HCT116 (cell line): ENCODE measurements at regions not wholly inside any gene's neighbourhood (a gene's known extent, or its start where the extent isn't known, plus 50 kb on each side); places are given as distances from the start of the nearest gene placed in this dataset.

Experiments
- ATAC-seq: fragments of 200-7000 bp; cut with Tn5 transposase; 2 replicates; pipeline ENCODE4 v1.9.1; 2020; ENCODE audit warnings: mild to moderate bottlenecking, moderate library complexity
- BruUV-seq: library from RNA; stranded (reverse); fragments of 400-500 nt; replicated peaks from 2 replicates; lab custom pipeline; 2021; lab: Mats Ljungman, UMichigan
- CTCF ChIA-PET: fragments of 300-600 bp; sonication (Branson Sonifier 250); formaldehyde crosslinking; loops from one replicate; lab custom pipeline; 2021; ENCODE audit warnings: antibody characterized with exemption; lab: Charles Lee
- POLR2A ChIA-PET: fragments of 300-600, 350-600 bp; sonication (Branson Sonifier 250); formaldehyde crosslinking; loops from one replicate; lab custom pipeline; 2021; ENCODE audit warnings: antibody characterized with exemption; lab: Charles Lee
- RAD21 ChIA-PET, 2 experiments: fragments of 300-600 bp; sonication (Branson Sonifier 250); formaldehyde crosslinking; loops; one replicate each; lab custom pipeline; 2023; ENCODE audit warnings: low total read pairs in 2 of 2; ENCODE audit not compliant: uncharacterized antibody in 2 of 2, unreplicated experiment in 2 of 2, low non-redundant PET in 1 of 2; lab: Charles Lee
- DNase-seq: peaks from one replicate; pipeline ENCODE4 v3.0.0-alpha.2; 2010; ENCODE audit warnings: low read depth, low spot score
- H2AFZ ChIP-seq: fragments of 200-600 bp; shearing (Covaris generic), sonication (generic); 2 replicates; pipeline ENCODE4 v1.6.1; 2017; ENCODE audit warnings: low read depth, mixed run types, mixed read lengths, antibody characterized with exemption, low read length; ENCODE audit not compliant: poor library complexity, severe bottlenecking
- H3K27ac ChIP-seq: 2 replicates; pipeline ENCODE4 v1.5.1; 2012; ENCODE audit warnings: low read depth, low read length
- H3K27me3 ChIP-seq: fragments of 200-600 bp; sonication (generic); 2 replicates; pipeline ENCODE4 v1.6.1; 2016; ENCODE audit warnings: mixed run types, low read length, mixed read lengths; ENCODE audit not compliant: insufficient read depth
- H3K36me3 ChIP-seq, 2 experiments: fragments of 200-500 bp in 1 of 2; fragments of 200-600 bp in 1 of 2; sonication (Bioruptor generic) in 1 of 2; sonication (generic) in 1 of 2; 2 replicates each; pipeline versions ENCODE4 v1.5.1 to v1.6.1; 2014 to 2016; ENCODE audit warnings: low read length in 2 of 2, inconsistent platforms in 1 of 2, mixed read lengths in 1 of 2, mixed run types in 1 of 2; ENCODE audit not compliant: insufficient read depth in 2 of 2, control insufficient read depth in 1 of 2
- H3K4me1 ChIP-seq, 2 experiments: fragments of 200-600 bp in 1 of 2; sonication (generic) in 1 of 2; 2 replicates each; pipeline versions ENCODE4 v1.5.1 to v1.6.1; 2012 to 2017; ENCODE audit warnings: low read length in 2 of 2, inconsistent platforms in 1 of 2, mild to moderate bottlenecking in 1 of 2, mixed read lengths in 1 of 2, mixed run types in 1 of 2, moderate library complexity in 1 of 2; ENCODE audit not compliant: insufficient read depth in 2 of 2, control insufficient read depth in 1 of 2
- H3K4me2 ChIP-seq: fragments of 200-600 bp; sonication (generic); 2 replicates; pipeline ENCODE4 v1.6.1; 2017; ENCODE audit warnings: mixed run types, low read length, mixed read lengths
- H3K4me3 ChIP-seq, 2 experiments: fragments of 200-600 bp in 1 of 2; sonication (generic) in 1 of 2; replicated peaks in 1 of 2; 2 replicates each; pipeline ENCODE4 v1.5.1; 2011 to 2016; ENCODE audit warnings: low read length in 2 of 2, control low read depth in 1 of 2, low read depth in 1 of 2, mild to moderate bottlenecking in 1 of 2, mixed read lengths in 1 of 2, mixed run types in 1 of 2
- H3K79me2 ChIP-seq: fragments of 200-600 bp; sonication (generic); 2 replicates; pipeline ENCODE4 v1.6.1; 2017; ENCODE audit warnings: mild to moderate bottlenecking, mixed run types, low read length, moderate library complexity, mixed read lengths; ENCODE audit not compliant: insufficient read depth
- H3K9ac ChIP-seq: fragments of 200-600 bp; sonication (generic); 2 replicates; pipeline ENCODE4 v1.6.1; 2016; ENCODE audit warnings: low read length, mixed read lengths
- H3K9me2 ChIP-seq: fragments of 200-600 bp; sonication (generic), shearing (Covaris generic); 2 replicates; pipeline ENCODE4 v1.6.1; 2017; ENCODE audit warnings: mixed run types, mild to moderate bottlenecking, moderate library complexity; ENCODE audit not compliant: insufficient read depth
- H3K9me3 ChIP-seq, 2 experiments: fragments of 200-500 bp in 1 of 2; fragments of 200-600 bp in 1 of 2; sonication (Bioruptor generic) in 1 of 2; sonication (generic) in 1 of 2; 2 replicates each; pipeline ENCODE4 v1.6.1; 2014 to 2017; ENCODE audit warnings: low read length in 2 of 2, mixed read lengths in 2 of 2, inconsistent platforms in 1 of 2, low read depth in 1 of 2, mild to moderate bottlenecking in 1 of 2, mixed run types in 1 of 2, moderate library complexity in 1 of 2; ENCODE audit not compliant: control insufficient read depth in 1 of 2, insufficient read depth in 1 of 2
- H4K20me1 ChIP-seq: fragments of 200-600 bp; sonication (generic), shearing (Covaris generic); 2 replicates; pipeline ENCODE4 v1.6.1; 2017; ENCODE audit warnings: mixed run types, mild to moderate bottlenecking, moderate library complexity; ENCODE audit not compliant: insufficient read depth
- ATF3 ChIP-seq: IDR thresholded peaks from 2 replicates; pipeline ENCODE4 v1.6.1; 2012
- CBX3 ChIP-seq: IDR thresholded peaks from 2 replicates; pipeline ENCODE4 v1.6.1; 2012; ENCODE audit warnings: low read depth
- CEBPB ChIP-seq: IDR thresholded peaks from 2 replicates; pipeline ENCODE4 v1.6.1; 2012; ENCODE audit warnings: low read depth
- CTCF ChIP-seq, 3 experiments: fragments of 200-600 bp in 1 of 3; sonication (generic) in 1 of 3; IDR thresholded peaks in 2 of 3; conservative IDR thresholded peaks in 1 of 3; 2 replicates each; pipeline ENCODE4 v1.5.1; 2012 to 2017; ENCODE audit warnings: low read depth in 2 of 3, low read length in 2 of 3, antibody characterized with exemption in 1 of 3, borderline replicate concordance in 1 of 3, control low read depth in 1 of 3, mild to moderate bottlenecking in 1 of 3, mixed read lengths in 1 of 3, mixed run types in 1 of 3, moderate library complexity in 1 of 3; ENCODE audit not compliant: insufficient read depth in 1 of 3
- EGR1 ChIP-seq: IDR thresholded peaks from 2 replicates; pipeline ENCODE4 v1.6.1; 2012; ENCODE audit warnings: low read depth
- EZH2 ChIP-seq: fragments of 200-600 bp; sonication (generic); IDR thresholded peaks from 2 replicates; pipeline ENCODE4 v1.6.1; 2017; ENCODE audit warnings: antibody characterized with exemption, mixed run types
- EZH2phosphoT487 ChIP-seq: fragments of 200-600 bp; IDR thresholded peaks from 2 replicates; pipeline ENCODE4 v1.6.1; 2018; ENCODE audit warnings: antibody characterized with exemption, borderline replicate concordance
- FOSL1 ChIP-seq: IDR thresholded peaks from 2 replicates; pipeline ENCODE4 v1.6.1; 2012; ENCODE audit warnings: low read depth
- POLR2A ChIP-seq: IDR thresholded peaks from 2 replicates; pipeline ENCODE4 v1.7.0; 2011; ENCODE audit warnings: borderline replicate concordance; ENCODE audit not compliant: insufficient read depth, insufficient read length; ENCODE audit errors: extremely low read depth
- RAD21 ChIP-seq: IDR thresholded peaks from 2 replicates; pipeline ENCODE4 v1.6.1; 2012; ENCODE audit warnings: low read depth, mild to moderate bottlenecking
- ZBTB33 ChIP-seq: IDR thresholded peaks from 2 replicates; pipeline ENCODE4 v1.6.1; 2011; ENCODE audit warnings: mild to moderate bottlenecking, low read length, moderate library complexity; ENCODE audit not compliant: insufficient replicate concordance; ENCODE audit errors: extremely low read depth
- ZFX ChIP-seq: fragments of 450-650 bp; IDR thresholded peaks from 2 replicates; pipeline ENCODE4 v1.6.1; 2017
- ZNF274 ChIP-seq: fragments of 200-500 bp; sonication (Bioruptor generic); IDR thresholded peaks from 2 replicates; pipeline ENCODE4 v1.6.1; 2014; ENCODE audit warnings: mild to moderate bottlenecking, low read depth, low read length, inconsistent platforms
- intact Hi-C: fragments of 100-400 bp; cut with micrococcal nuclease; formaldehyde crosslinking; loops from 2 replicates; pipeline ENCODE4 v1.10.0; 2022

GRCh38 chr1:200265104-200265503, 144.7 kb downstream of the ZNF281 start:
- Histone ChIP-seq H3K9ac (no peak overlapping the region), H2AFZ (no peak overlapping the region), H3K79me2 (no peaks in the 10 kb centered on the region), H3K4me3 (no peak overlapping the region), H3K4me2 (no peak overlapping the region), H3K9me2 (no peaks in the 10 kb centered on the region)
- RAD21 ChIA-PET = no interaction called here
- ATAC-seq = no peak
- TF ChIP-seq POLR2A = no peak
- no peak for TF ChIP-seq EZH2
- TF ChIP-seq CBX3 = no peak
- TF ChIP-seq CTCF (IDR thresholded peaks at IDR 0.05 in 2 of 3, conservative IDR thresholded peaks at IDR 0.05 in 1 of 3; ENCODE audit: borderline replicate concordance in 1 of 3, insufficient read depth in 1 of 3, low read depth in 2 of 3, low read length in 2 of 3) = no peak
- TF ChIP-seq CEBPB = no peak
- TF ChIP-seq EGR1 = no peak
- no peak for TF ChIP-seq ZNF274
- no peak for TF ChIP-seq ZFX
- TF ChIP-seq FOSL1 = no peak
- TF ChIP-seq, all 23 proteins: peak for 0
- intact Hi-C loops = no loop called here
- Histone ChIP-seq H3K4me1 (no peaks in the 10 kb centered on the region), H3K36me3 (no peaks in the 10 kb centered on the region), H3K27me3 (no peaks in the 10 kb centered on the region), H3K27ac (no peak overlapping the region), H3K9me3 (no peaks in the 10 kb centered on the region), H4K20me1 (no peaks in the 10 kb centered on the region)
- BruUV-seq = no TSS peak
- POLR2A ChIA-PET = no interaction called here
- no peak for DNase-seq
- CTCF ChIA-PET = no interaction called here

GRCh38 chr1:200263203-200263602, 146.6 kb downstream of the ZNF281 start:
- H4K20me1 ChIP-seq = no peaks in the 10 kb centered on the region
- H3K27me3 ChIP-seq = no peaks in the 10 kb centered on the region
- no peaks in the 10 kb centered on the region for H3K4me1 ChIP-seq
- no peak overlapping the region for H3K4me2 ChIP-seq
- intact Hi-C loops = no loop called here
- DNase-seq = no peak
- no peaks in the 10 kb centered on the region for H3K9me2 ChIP-seq
- no peaks in the 10 kb centered on the region for H3K79me2 ChIP-seq
- H3K27ac ChIP-seq = no peak overlapping the region
- no TSS peak for BruUV-seq
- no peak overlapping the region for H3K4me3 ChIP-seq
- H3K9ac ChIP-seq = no peak overlapping the region
- CTCF ChIA-PET = no interaction called here
- no peaks in the 10 kb centered on the region for H3K9me3 ChIP-seq
- H2AFZ ChIP-seq = no peak overlapping the region
- ATAC-seq = no peak
- no peaks in the 10 kb centered on the region for H3K36me3 ChIP-seq
- POLR2A ChIA-PET = no interaction called here
- RAD21 ChIA-PET = no interaction called here
- TF ChIP-seq ZFX (no peak), EZH2phosphoT487 (no peak), RAD21 (no peak), CBX3 (no peak), ZBTB33 (no peak), ATF3 (no peak)
